CD14-positive monocyte (primary cell): ENCODE measurements at regions not wholly inside any gene's neighbourhood (a gene's known extent, or its start where the extent isn't known, plus 50 kb on each side); places are given as distances from the start of the nearest gene placed in this dataset.

ENCODE experiments used
- DNase-seq, 3 donors: peaks; one replicate each; pipeline ENCODE4 v3.0.0-alpha.2; 2011 to 2022
- H2AFZ ChIP-seq: 2 replicates; pipeline ENCODE4 v1.6.0; 2012; ENCODE audit warnings: mild to moderate bottlenecking, low read depth, low read length, inconsistent platforms; ENCODE audit not compliant: insufficient read depth, poor library complexity, severe bottlenecking
- H3K27ac ChIP-seq, 2 donors: 1 replicate in 1 of 2; 2 replicates in 1 of 2; pipeline ENCODE4 v1.5.1; 2012 to 2013; ENCODE audit warnings: low read length in 2 of 2, control low read depth in 1 of 2, inconsistent platforms in 1 of 2, low read depth in 1 of 2, mild to moderate bottlenecking in 1 of 2
- H3K27me3 ChIP-seq, 2 donors: one replicate each; pipeline versions ENCODE4 v1.6.0 to v1.6.1; 2011 to 2013; ENCODE audit warnings: low read length in 2 of 2; ENCODE audit not compliant: control insufficient read depth in 2 of 2, insufficient read depth in 2 of 2
- H3K36me3 ChIP-seq, 2 donors: replicated peaks in 1 of 2; 1 replicate in 1 of 2; 2 replicates in 1 of 2; pipeline versions ENCODE4 v1.5.1 to v1.6.1; 2012 to 2013; ENCODE audit warnings: low read length in 2 of 2, control low read depth in 1 of 2, inconsistent platforms in 1 of 2, mild to moderate bottlenecking in 1 of 2; ENCODE audit not compliant: insufficient read depth in 2 of 2, control insufficient read depth in 1 of 2
- H3K4me1 ChIP-seq, 2 donors: 1 replicate in 1 of 2; 2 replicates in 1 of 2; pipeline versions ENCODE4 v1.5.1 to v1.6.1; 2012 to 2013; ENCODE audit warnings: low read length in 2 of 2, control low read depth in 1 of 2, inconsistent platforms in 1 of 2, mild to moderate bottlenecking in 1 of 2, moderate library complexity in 1 of 2; ENCODE audit not compliant: insufficient read depth in 2 of 2, control insufficient read depth in 1 of 2
- H3K4me2 ChIP-seq: replicated peaks from 2 replicates; pipeline ENCODE3; 2012; ENCODE audit warnings: low read length, moderate library complexity, mild to moderate bottlenecking; ENCODE audit not compliant: poor library complexity, severe bottlenecking; ENCODE audit errors: extremely low read depth
- H3K4me3 ChIP-seq, 3 experiments: fragments of 200-600 bp in 1 of 3; sonication (generic) in 1 of 3; replicated peaks in 1 of 3; 1 replicate in 2 of 3; 2 replicates in 1 of 3; pipeline ENCODE4 v1.5.1; 2011 to 2013; ENCODE audit warnings: low read length in 3 of 3, mild to moderate bottlenecking in 3 of 3, control low read depth in 2 of 3, low read depth in 2 of 3, inconsistent platforms in 1 of 3, moderate library complexity in 1 of 3
- H3K79me2 ChIP-seq: 2 replicates; pipeline ENCODE4 v1.6.0; 2012; ENCODE audit warnings: mild to moderate bottlenecking, control low read depth, inconsistent platforms, low read length, moderate library complexity; ENCODE audit not compliant: insufficient read depth
- H3K9ac ChIP-seq: 2 replicates; pipeline ENCODE4 v1.6.0; 2017; ENCODE audit warnings: low read length, mild to moderate bottlenecking; ENCODE audit not compliant: insufficient read depth, poor library complexity, severe bottlenecking
- H3K9me3 ChIP-seq, 2 donors: replicated peaks in 1 of 2; 1 replicate in 1 of 2; 2 replicates in 1 of 2; pipeline versions ENCODE4 v1.5.1 to v1.6.1; 2012 to 2013; ENCODE audit warnings: low read length in 2 of 2, control low read depth in 1 of 2; ENCODE audit not compliant: control insufficient read depth in 1 of 2, insufficient read depth in 1 of 2
- H4K20me1 ChIP-seq: 2 replicates; pipeline ENCODE4 v1.6.0; 2012; ENCODE audit warnings: mild to moderate bottlenecking, low read length, control low read depth, moderate library complexity; ENCODE audit not compliant: insufficient read depth
- H3K27ac Mint-ChIP-seq, 7 donors: one replicate each; pipeline ENCODE4 v1.8.0; 2020; ENCODE audit warnings: mild to moderate bottlenecking in 7 of 7, mixed read lengths in 7 of 7, moderate library complexity in 6 of 7, inconsistent platforms in 2 of 7
- H3K27me3 Mint-ChIP-seq, 3 donors: one replicate each; pipeline ENCODE4 v1.8.0; 2021 to 2022; ENCODE audit warnings: low read depth in 3 of 3, mild to moderate bottlenecking in 3 of 3, mixed read lengths in 3 of 3, moderate library complexity in 3 of 3, inconsistent platforms in 1 of 3
- H3K36me3 Mint-ChIP-seq, 2 donors: one replicate each; pipeline ENCODE4 v1.8.0; 2020; ENCODE audit warnings: mixed read lengths in 2 of 2, inconsistent platforms in 1 of 2, mild to moderate bottlenecking in 1 of 2
- H3K4me1 Mint-ChIP-seq: one replicate; pipeline ENCODE4 v1.8.0; 2020; ENCODE audit warnings: mild to moderate bottlenecking, mixed read lengths
- H3K4me3 Mint-ChIP-seq, 2 donors: one replicate each; pipeline ENCODE4 v1.8.0; 2020; ENCODE audit warnings: mild to moderate bottlenecking in 2 of 2, mixed read lengths in 2 of 2, moderate library complexity in 1 of 2
- H3K9me3 Mint-ChIP-seq, 7 donors: one replicate each; pipeline ENCODE4 v1.8.0; 2020 to 2022; ENCODE audit warnings: mixed read lengths in 7 of 7, mild to moderate bottlenecking in 6 of 7, moderate library complexity in 6 of 7, inconsistent platforms in 2 of 7
- CTCF ChIP-seq: fragments of 200-600 bp; IDR thresholded peaks from one replicate; pipeline ENCODE4 v1.8.0; 2022; ENCODE audit warnings: antibody characterized with exemption, mild to moderate bottlenecking
- WGBS: methylation state at CpG from one replicate; pipeline ENCODE4 v1.1.5; 2013; ENCODE audit warnings: missing lambda C conversion rate; ENCODE audit not compliant: insufficient coverage; 5-methylcytosine and 5-hydroxymethylcytosine counted together
- intact Hi-C, 2 donors: fragments of 100-400 bp; cut with micrococcal nuclease; formaldehyde crosslinking; loops; one replicate each; pipeline versions ENCODE4 v1.15.0 to v1.15.1; 2023

DNA sequence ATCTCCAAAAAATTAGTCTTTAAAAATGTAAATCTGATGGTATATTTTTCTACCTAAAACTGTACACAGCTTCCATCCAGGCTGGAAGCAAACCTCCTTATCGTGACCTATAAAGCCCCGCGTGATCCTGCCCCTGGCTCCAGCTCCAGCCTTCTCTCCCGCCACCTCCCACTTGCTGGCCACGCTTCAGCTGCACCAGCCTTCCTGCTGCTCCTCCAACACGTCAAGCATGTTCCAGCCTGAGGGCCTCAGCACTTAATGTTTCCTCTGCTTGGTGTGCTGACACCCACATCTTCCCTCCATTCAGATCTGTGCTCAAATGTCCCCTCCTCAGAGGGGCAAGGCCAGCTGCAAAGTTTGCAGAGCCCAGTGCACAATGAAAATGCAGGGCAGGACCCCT, 123.5 kb upstream of the MAGI3 start:
- H4K20me1 ChIP-seq, result no peaks in the 10 kb centered on the region
- TF ChIP-seq CTCF, result no peak
- Mint-ChIP-seq H3K27me3 (peaks cover 0 to 9% (median 7%) of the 10 kb centered on the region in 3 donors), H3K4me1 (no peaks in the 10 kb centered on the region), H3K9me3 (peaks cover 0 to 3% (median 1%) of the 10 kb centered on the region in 7 donors), H3K27ac (no peak overlapping the region), H3K4me3 (no peak overlapping the region), H3K36me3 (no peaks in the 10 kb centered on the region)
- no peak overlapping the region for H2AFZ ChIP-seq
- H3K4me2 ChIP-seq, result no peak overlapping the region
- H3K9me3 ChIP-seq, result no peaks in the 10 kb centered on the region
- WGBS, result 91% methylated on average over 6 of the region's 6 CpGs
- intact Hi-C loops, result no loop called here
- no peaks in the 10 kb centered on the region for H3K36me3 ChIP-seq
- no peak overlapping the region for H3K4me3 ChIP-seq
- H3K4me1 ChIP-seq, result no peaks in the 10 kb centered on the region
- no peak overlapping the region for H3K27ac ChIP-seq
- no peaks in the 10 kb centered on the region for H3K79me2 ChIP-seq
- no peaks in the 10 kb centered on the region for H3K27me3 ChIP-seq
- no peak overlapping the region for H3K9ac ChIP-seq
- DNase-seq, result no peak

- no peaks in the 10 kb centered on the region for H3K4me1 Mint-ChIP-seq
- H3K27ac ChIP-seq, result no peak overlapping the region
Measured at GRCh38 chr1:113269168-113269963, 120.9 kb upstream of the MAGI3 start.

More at GRCh38 chr1:113269168-113269963, 120.9 kb upstream of the MAGI3 start:
- H3K4me3 Mint-ChIP-seq, result no peak overlapping the region
- Histone ChIP-seq H4K20me1 (no peaks in the 10 kb centered on the region), H3K4me1 (no peaks in the 10 kb centered on the region), H2AFZ (no peak overlapping the region), H3K27me3 (no peaks in the 10 kb centered on the region), H3K4me2 (no peak overlapping the region), H3K9me3 (no peaks in the 10 kb centered on the region), H3K36me3 (no peaks in the 10 kb centered on the region), H3K4me3 (no peak overlapping the region), H3K9ac (no peak overlapping the region), H3K79me2 (no peaks in the 10 kb centered on the region)
- H3K9me3 Mint-ChIP-seq, result peaks cover 0 to 2% (median 0%) of the 10 kb centered on the region in 7 donors
- no peak for DNase-seq
- TF ChIP-seq CTCF, result no peak
- H3K27me3 Mint-ChIP-seq, result peaks cover 5 to 16% (median 8%) of the 10 kb centered on the region in 3 donors
- intact Hi-C loops, result no loop called here
- 8% methylated on average over 2 of the region's 6 CpGs for WGBS
- H3K36me3 Mint-ChIP-seq, result no peaks in the 10 kb centered on the region
- no peak overlapping the region for H3K27ac Mint-ChIP-seq
